GM18867 (cell line): ENCODE measurements at regions not wholly inside any gene's neighbourhood (a gene's known extent, or its start where the extent isn't known, plus 50 kb on each side); places are given as distances from the start of the nearest gene placed in this dataset.
"Not testable (repeated sequence)": the region's sequence is repeated elsewhere in the genome, so short reads cannot be mapped to it uniquely, and the experiment has no call there.

Experiments used
- ATAC-seq: cut with Tn5 transposase; IDR thresholded peaks from one replicate; pipeline ENCODE4 v1.9.1; 2021; ENCODE audit warnings: mild to moderate bottlenecking, moderate library complexity; ENCODE audit not compliant: unreplicated experiment

DNA sequence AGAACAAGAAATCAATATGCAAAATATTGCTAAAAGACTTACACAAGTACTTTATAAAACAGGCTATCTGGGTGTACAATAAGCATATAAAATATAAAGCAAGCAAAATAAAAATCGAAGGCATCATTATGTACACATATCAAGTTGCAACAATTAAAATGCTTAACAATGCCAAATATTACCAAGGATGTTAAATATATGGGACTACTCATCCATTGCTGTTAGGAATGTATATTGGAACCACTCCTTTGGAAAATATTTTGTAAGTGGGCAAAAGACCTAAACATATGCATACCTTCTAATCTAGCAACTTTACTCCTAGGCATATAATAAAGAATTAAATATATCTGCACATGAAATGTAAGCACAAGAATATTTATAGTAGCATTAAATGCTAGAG, 632.6 kb upstream of the COX7C start:
- ATAC-seq, result no peak

DNA sequence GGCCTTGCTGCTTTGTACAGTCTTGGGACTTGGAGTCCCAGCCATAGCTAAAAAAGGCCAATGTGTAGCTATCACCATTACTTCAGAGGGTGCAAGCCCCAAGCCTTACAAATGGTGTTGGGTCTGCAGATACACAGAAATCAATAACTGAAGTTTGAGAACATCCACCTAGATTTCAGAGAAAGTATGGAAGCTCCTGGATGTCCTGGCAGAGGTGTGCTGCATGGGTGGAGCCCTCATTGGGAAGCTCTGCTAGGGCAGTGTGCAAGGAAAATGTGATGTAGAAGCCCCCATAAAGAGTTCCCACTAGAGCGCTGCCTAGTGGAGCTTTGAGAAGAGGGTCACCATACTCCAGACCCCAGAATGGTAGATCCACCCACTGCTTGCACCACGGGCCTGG, 626.7 kb upstream of the COX7C start:
- no peak for ATAC-seq

DNA sequence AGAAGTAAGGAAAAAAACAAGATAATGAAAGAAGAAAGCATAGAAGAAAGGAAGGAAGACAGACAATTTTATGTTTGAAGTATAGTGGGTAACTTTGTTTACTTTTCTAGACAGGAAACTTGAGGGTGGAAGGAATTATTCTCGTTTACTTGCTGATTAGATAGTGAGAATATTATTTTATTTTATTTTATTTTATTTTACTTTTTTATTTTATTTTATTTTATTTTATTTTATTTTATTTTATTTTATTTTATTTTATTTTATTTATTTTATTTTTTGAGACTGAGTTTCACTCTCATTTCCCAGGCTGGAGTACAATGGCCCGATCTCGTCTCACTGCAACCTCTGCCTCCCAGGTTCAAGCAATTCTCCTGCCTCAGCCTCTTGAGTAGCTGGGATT, 623.1 kb upstream of the COX7C start:
- not testable (repeated sequence) for ATAC-seq

DNA sequence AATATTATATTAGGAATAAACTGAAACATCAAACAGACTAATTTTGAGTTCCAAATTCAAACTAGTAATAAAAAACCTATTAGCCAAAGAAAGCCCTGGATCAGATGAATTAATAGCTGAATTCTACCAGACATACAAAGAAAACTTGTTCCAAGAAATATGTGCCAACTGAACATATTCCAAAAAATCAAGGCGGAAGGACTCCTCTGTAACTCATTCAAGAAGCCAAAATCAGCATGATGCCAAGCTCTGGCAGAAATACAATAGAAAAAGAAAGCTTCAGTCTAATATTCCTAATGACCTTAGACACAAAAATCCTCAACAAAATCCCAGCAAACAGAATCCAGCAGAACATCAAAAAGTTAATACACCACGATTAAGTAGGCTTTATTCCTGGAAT, 619.1 kb upstream of the COX7C start:
- ATAC-seq, result no peak

DNA sequence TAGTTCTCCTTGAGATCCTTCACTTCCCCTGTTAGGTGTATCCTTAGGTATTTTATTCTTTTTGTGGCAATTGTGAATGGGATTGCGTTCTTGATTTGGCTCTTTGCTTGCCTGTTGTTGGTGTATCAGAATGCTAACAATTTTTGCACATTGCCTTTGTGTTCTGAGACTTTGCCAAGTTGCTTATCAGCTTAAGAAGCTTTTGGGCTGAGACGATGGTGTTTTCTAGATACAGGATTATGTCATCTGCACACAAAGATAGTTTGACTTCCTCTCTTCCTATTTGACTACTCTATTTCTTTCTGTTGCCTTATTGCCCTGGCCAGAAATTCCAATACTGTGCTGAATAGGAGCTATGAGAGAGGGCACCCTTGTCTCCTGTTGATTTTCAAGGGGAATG, 609.4 kb upstream of the COX7C start:
- ATAC-seq, result no peak

DNA sequence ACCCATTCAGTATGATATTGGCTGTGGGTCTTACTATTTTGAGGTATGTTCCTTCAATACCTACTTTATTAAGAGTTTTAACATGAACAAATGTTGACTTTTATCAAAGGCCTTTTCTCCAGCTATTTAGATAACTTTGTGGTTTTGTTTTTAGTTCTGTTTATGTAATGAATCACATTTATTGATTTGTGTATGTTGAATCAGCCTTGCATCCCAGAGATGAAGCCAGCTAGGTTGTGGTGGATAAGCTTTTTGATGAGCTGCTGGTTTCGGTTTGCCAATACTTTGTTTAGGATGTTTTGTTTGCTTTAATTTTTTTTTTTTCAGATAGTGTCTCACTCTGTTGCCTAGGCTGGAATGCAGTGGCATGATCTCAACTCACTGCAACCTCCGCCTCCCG, 609.0 kb upstream of the COX7C start:
- ATAC-seq, result no peak

DNA sequence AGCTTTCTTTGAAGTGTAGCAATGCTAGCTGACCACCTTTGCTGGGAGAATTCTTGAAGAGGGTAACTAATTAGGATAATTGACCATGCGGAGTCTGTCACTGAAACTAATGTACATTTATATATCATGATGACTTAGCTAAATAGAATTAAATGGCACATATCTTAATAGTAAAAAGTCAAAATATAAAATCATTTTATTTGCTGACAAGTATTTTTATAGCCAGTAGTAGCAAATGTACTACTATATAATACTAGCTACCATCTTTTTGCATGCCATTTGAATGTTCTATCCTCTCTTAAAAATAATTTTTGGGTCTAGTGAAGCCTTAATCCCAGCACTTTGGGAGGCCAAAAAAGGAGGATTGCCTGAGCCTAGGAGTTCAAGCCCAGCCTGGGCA, 605.8 kb upstream of the COX7C start:
- ATAC-seq, result no peak

DNA sequence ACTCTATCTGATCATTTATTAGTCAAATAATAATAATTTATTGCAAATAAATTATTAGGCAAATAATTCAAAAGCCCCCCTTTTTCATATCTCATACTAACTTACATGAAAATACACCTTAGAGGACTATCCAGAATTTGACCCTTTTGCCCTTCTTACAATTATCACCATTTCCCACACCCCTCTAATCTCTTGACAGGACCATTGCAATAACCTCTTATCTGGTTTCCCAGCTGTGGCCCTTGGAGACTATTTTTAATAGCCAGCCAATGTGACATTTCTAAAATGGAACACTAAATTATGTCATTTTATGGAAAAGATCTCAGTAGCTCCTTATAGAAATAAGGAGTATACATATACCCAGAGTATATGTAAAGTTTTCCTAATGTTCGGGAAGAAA, 588.4 kb upstream of the COX7C start:
- ATAC-seq, result no peak

DNA sequence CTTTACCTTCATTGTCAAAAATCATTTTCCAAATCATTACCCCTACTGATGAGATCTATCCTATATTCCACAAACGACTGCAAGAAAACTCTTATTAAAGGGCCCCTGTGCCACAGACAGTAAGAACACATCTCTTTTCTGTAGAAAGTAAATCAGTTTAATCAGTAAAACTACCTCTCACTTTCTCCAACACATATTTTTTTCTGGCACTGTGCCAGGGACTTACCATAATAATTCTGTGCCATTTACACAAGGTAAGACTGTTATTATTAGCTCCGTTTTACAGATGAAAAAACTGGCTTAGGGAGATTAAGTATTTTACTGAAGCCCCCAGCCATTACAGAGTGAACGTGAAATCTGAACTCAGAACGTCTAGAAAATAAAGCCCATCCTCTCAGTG, 587.0 kb upstream of the COX7C start:
- ATAC-seq, result no peak

DNA sequence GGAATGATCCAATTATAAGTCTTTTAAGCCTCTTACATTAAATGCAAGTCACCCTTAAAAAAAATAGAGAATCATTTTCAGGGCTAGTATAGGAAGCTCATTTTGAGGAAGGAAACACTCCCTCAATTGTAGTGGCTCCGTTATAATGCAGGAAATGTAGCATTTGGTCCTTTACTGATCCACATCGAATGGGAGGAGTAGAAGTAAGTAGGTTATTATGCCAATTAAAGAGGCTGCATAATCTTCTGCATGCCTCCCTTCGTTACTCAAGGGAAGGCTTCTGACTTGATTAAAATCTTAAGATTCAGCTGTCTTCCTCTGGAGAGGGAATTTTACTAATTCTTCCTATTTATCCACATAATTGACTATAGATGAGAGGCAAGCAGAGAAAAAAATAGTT, 579.2 kb upstream of the COX7C start:
- ATAC-seq, result no peak

DNA sequence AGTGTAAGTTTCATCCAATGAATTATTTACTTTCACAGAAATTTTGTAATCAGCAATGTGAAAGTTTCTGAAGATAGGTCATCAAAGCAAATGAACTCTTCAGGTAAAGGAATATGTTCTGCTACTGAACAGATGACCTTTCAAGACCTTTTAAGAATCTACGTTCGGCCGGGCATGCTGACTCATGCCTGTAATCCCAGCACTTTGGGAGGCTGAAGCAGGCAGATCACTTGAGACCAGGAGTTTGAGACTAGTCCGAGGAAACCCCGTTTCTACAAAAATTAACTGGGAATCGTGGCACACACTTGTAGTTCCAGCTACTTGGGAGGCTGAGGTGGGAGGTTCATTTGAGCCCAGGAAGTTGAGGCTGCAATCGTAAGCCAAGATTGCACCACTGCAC, 578.4 kb upstream of the COX7C start:
- no peak for ATAC-seq

DNA sequence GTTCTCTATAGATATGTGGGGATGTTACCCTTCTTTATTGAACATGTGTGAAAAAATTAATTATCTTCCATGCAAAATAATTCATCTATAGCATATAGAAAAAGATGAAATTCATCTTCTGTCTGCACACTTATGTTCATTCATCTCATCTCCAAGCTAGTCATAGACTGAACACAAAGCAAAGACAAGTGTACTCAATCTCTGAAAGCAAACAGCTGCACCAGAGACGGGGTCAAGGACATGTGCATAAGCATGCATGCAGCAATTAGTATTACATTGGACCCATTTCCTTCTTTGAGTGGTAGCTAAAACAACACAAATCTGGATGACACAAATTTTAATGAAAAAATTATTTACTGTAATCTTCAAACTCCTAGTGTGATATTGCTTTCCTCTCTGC, 547.0 kb upstream of the COX7C start:
- no peak for ATAC-seq

DNA sequence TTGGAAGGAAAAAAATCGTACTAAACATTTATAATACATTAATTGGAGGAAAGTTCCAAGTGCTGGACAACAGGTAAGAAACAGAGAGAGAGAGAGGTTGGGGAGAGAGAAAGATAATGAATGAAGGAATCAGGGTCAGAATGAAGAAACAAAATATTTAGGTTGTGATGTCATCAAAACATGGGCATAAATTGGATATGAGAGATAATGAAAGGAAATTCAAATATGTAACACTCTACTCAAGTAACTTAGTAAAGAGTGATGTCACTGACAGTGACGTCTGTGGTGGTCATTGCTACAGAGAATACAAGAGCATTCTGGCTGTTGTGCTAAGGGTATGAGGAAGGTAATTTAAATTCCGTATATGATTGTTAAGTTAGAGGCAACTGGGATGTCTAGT, 543.4 kb upstream of the COX7C start:
- ATAC-seq, result no peak

DNA sequence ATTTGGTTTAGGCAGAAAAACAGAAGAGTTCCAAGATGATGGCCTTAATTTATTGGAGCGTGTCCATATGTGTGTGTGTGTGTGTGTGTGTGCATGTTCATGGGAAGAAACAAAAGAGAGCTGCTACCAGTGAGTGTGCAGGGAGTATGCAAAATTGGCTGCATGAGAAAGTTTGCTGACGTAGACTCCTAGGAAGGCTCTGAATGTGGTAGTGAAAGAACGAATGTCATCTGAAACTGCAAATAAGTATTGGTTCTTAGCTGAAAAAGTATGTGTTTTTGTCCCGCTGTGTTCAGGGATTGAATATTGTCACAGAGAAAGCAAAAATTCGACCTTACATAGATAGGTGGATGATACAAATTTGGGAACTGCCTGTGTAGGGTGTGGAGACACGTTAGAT, 542.6 kb upstream of the COX7C start:
- no peak for ATAC-seq

DNA sequence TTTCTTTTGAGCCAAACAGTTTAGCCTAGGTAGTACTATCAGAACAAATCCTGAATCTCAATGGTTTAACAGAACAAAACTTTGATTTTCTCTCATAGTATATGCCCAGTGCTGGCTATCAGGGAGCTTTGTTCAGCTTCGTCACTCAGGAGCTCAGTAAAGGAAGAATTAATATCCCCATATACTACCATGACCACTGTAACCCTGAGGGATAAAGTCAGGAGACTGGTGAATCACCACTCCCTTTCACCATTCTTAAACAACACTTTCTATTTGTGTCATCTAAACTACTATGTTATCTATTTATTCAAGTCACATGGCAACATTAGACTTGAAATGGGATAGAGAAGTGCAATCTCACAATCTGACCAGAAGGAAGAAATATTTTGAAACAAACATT, 522.6 kb upstream of the COX7C start:
- no peak for ATAC-seq

DNA sequence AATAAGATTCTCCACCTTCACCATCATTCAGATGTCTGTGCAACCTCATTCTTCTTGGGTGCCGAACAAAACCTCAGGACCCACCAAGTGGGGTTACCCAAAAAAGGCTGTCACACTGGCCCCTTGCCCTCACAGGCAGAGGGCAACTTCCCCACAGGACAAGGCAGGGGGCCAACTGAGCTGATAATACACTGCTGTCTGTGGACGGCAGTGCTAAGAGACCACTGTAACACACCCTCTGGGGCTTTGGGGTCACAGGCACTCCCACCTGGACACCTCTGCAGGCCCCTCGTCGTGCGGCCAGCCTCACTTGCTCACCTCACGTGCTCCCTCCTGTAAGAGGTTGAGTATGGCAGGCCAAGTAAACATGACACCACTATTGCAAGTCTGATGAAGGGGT, 515.8 kb upstream of the COX7C start:
- no peak for ATAC-seq

DNA sequence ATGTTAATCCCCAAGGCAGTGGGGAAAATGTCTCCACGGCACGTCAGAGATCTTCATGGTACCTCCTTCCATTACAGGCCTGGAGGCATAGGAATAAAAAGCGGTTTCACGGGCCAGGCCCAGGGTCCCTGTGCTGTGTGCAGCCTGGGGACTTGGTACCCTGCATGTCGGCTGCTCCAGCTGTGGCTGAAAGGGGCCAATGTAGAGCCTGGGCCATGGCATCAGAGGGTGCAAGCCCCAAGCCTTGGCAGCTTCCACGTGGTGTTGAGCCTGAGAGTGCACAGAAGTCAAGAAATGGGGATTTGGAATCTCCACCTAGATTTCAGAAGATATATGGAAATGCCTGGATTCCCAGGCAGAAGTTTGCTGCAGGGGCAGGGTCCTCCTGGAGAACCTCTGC, 508.9 kb upstream of the COX7C start:
- no peak for ATAC-seq

DNA sequence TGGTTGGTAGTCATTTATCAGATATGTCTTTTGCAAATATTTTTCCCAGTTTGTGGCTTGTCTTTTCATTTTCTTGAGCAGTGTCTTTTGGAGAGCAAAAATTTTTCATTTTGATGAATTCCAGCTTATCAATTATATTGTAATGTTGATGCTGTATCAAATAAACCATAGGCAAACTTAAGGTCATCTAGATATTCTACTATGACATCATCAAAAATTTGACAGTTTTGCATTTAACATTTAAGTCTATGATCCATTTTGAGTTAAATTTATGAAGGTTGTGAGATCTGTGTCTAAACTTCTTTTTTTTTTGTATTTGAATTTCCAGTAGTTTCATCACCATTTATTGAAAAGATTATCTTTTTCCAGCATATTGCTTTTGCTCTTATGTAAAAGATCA, 505.5 kb upstream of the COX7C start:
- no peak for ATAC-seq

DNA sequence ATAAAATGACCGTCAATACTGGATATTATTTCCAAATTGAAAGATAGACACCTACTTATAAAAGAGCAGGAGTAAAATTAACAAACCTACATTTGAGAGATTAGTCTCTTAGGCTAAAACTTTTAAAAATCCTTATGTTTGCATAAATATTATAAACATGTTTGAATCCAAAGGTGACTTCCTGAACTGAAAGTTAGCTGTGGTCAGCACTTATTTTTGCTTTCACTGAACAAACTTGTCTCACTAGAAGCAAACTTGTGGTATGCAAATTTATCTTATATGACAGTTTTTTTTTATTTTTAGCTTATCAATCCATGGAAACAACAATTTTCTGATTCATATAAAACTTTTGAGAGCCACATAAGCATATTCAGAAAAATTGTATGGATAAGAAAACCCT, 502.6 kb upstream of the COX7C start:
- ATAC-seq, result no peak

DNA sequence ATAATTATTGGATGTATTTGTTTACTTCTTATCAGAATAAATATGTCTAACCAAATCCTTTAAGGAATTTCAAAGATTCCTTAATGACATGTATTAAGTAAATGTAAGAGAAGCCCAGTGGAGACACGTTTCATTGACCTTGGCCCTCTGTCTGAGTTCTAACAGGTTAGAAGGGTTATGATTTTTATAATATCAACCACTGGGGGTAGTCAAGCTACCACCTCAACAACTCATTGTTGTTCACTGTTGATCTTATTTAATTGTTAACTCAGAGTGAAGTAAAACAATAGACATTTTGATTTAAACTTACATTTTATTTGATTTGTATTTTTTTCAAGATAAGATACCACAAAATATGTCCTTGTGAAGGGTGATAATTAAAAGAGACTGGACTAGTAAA, 499.2 kb upstream of the COX7C start:
- ATAC-seq, result peak; percentile 67

DNA sequence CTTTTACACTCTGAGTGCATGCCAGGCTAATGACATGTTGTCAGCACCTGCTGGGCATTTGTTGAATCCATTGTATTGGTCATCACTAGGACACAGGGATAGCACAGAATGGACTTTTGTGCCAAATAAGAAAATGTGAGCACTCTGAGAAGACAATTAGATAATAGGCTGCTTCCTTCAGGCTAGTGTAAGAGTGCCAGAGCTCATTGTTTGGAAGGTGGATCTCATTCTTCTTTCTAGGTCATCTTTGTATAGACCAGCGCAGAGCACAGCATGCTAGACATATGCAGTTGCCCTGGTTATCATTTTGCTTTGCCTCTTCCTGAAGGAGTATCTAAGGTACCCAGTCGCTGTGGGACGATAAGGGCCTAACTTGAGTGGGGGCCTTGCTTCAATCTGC, 493.4 kb upstream of the COX7C start:
- ATAC-seq, result no peak

DNA sequence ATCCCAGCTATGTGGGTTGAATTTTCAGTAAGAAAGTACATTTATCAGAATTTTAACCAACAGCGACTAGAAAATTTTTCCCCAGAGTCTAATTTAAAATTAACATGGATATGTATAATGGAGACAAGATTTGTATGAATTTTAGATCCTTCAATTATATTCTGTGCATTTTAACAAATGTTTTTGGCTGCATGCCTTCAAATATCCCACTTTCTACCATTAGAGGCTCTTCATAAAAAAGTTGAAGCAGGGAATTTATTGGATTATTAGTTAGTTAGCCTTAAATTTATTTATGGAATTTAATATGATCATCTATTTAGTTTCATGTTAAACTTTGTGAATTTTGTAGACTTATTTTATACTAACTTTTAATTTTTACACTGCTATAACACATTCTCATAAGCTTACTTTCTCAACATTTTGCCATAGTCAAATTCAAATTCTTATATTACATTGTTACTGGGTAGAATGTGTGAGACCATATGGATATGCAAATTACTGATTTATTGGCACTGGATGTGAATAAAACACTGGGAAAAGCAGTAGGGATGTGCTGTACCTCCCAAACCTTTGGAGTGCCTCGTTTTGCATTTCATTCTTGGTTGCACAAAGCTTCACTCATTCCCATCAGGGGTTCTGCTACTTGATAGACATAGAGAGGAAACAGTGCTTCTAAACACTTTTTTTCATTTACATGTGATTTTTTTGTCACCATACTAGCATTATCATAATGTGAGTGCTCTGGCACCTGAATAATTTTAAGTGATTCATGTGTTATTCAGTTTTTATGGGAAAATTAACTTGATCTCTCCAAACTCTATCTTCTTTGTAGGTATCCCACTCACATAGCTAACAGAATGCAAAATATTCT, 491.8 kb upstream of the COX7C start:
- no peak for ATAC-seq

DNA sequence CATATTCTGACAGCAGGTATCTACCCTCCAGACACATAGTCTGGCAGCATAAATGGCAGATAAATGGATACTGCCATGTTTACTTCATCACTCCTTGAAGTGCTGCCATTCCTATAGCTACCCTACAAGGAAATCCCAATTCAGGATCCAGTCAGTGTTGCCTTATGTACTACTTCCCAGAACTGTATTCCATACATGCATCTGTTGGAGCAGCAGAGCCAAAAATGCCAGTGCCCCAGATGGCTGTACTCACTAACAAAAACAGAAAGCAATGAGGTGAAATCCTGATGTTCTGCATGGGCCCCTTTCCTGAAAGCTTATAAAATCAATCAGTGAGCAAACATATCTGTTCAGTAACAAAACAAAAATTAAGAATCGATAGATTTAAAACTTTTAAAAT, 490.0 kb upstream of the COX7C start:
- ATAC-seq, result no peak
